SJSA1 (cell line): ENCODE measurements at regions not wholly inside any gene's neighbourhood (a gene's known extent, or its start where the extent isn't known, plus 50 kb on each side); places are given as distances from the start of the nearest gene placed in this dataset.

Source experiments
- DNase-seq, 2 experiments: peaks; one replicate each; pipeline ENCODE4 v3.0.0-alpha.2; 2015 to 2020; ENCODE audit warnings: low spot score in 2 of 2, low read depth in 1 of 2
- H3K27ac ChIP-seq: fragments of 250-450 bp; sonication (Bioruptor Pico); 2 replicates; pipeline ENCODE4 v1.5.1; 2020; ENCODE audit warnings: mild to moderate bottlenecking, moderate library complexity
- H3K27me3 ChIP-seq: fragments of 250-450 bp; sonication (Bioruptor Pico); replicated peaks from 2 replicates; pipeline ENCODE4 v1.5.1; 2020; ENCODE audit warnings: mild to moderate bottlenecking, moderate library complexity
- H3K36me3 ChIP-seq: fragments of 250-450 bp; sonication (Bioruptor Pico); 2 replicates; pipeline ENCODE4 v1.5.1; 2020; ENCODE audit warnings: mild to moderate bottlenecking
- H3K4me1 ChIP-seq: fragments of 250-450 bp; sonication (Bioruptor Pico); replicated peaks from 2 replicates; pipeline ENCODE4 v1.6.1; 2021; ENCODE audit warnings: mild to moderate bottlenecking
- H3K4me3 ChIP-seq: fragments of 250-450 bp; sonication (Bioruptor Pico); 2 replicates; pipeline ENCODE4 v1.5.1; 2020; ENCODE audit warnings: mild to moderate bottlenecking
- H3K9me3 ChIP-seq: fragments of 250-450 bp; sonication (Bioruptor Pico); replicated peaks from 2 replicates; pipeline ENCODE4 v1.5.1; 2020; ENCODE audit warnings: mild to moderate bottlenecking

GRCh38 chr10:128950916-128951275 lies 516.1 kb upstream of the MGMT start:
- Histone ChIP-seq H3K9me3 (peaks cover 16% of the 10 kb centered on the region), H3K36me3 (no peaks in the 10 kb centered on the region), H3K27ac (no peak overlapping the region), H3K27me3 (no peaks in the 10 kb centered on the region), H3K4me3 (no peak overlapping the region), H3K4me1 (no peaks in the 10 kb centered on the region)
- DNase-seq = no peak

- Histone ChIP-seq H3K9me3 (peaks cover 3% of the 10 kb centered on the region), H3K36me3 (no peaks in the 10 kb centered on the region), H3K4me1 (no peaks in the 10 kb centered on the region), H3K4me3 (no peak overlapping the region), H3K27ac (no peak overlapping the region), H3K27me3 (no peaks in the 10 kb centered on the region)
- DNase-seq = no peak
These were observed 514.2 kb upstream of the MGMT start for GRCh38 chr10:128952856-128953255.

- Histone ChIP-seq H3K9me3 (peaks cover 10% of the 10 kb centered on the region), H3K4me1 (no peaks in the 10 kb centered on the region), H3K36me3 (no peaks in the 10 kb centered on the region), H3K27ac (no peak overlapping the region), H3K4me3 (no peak overlapping the region), H3K27me3 (no peaks in the 10 kb centered on the region)
- DNase-seq = no peak
These were observed 510.9 kb upstream of the MGMT start for GRCh38 chr10:128956149-128956548.

GRCh38 chr10:128957221-128957620 lies 509.8 kb upstream of the MGMT start:
- Histone ChIP-seq H3K36me3 (no peaks in the 10 kb centered on the region), H3K27ac (no peak overlapping the region), H3K27me3 (no peaks in the 10 kb centered on the region), H3K4me3 (no peak overlapping the region), H3K4me1 (no peaks in the 10 kb centered on the region), H3K9me3 (peaks cover 16% of the 10 kb centered on the region)
- DNase-seq = no peak

- DNase-seq = no peak
- Histone ChIP-seq H3K27me3 (no peaks in the 10 kb centered on the region), H3K36me3 (no peaks in the 10 kb centered on the region), H3K4me1 (no peaks in the 10 kb centered on the region), H3K9me3 (peaks cover 16% of the 10 kb centered on the region), H3K27ac (no peak overlapping the region), H3K4me3 (no peak overlapping the region)
These were observed 508.0 kb upstream of the MGMT start for GRCh38 chr10:128958834-128959690.

GRCh38 chr10:128959746-128960145 lies 507.3 kb upstream of the MGMT start:
- Histone ChIP-seq H3K27me3 (no peaks in the 10 kb centered on the region), H3K27ac (no peak overlapping the region), H3K4me1 (no peaks in the 10 kb centered on the region), H3K36me3 (no peaks in the 10 kb centered on the region), H3K4me3 (no peak overlapping the region), H3K9me3 (peaks cover 16% of the 10 kb centered on the region)
- no peak for DNase-seq

GRCh38 chr10:128960517-128960916 lies 506.5 kb upstream of the MGMT start:
- no peak for DNase-seq
- Histone ChIP-seq H3K27ac (no peak overlapping the region), H3K4me1 (no peaks in the 10 kb centered on the region), H3K27me3 (no peaks in the 10 kb centered on the region), H3K36me3 (no peaks in the 10 kb centered on the region), H3K9me3 (peaks cover 16% of the 10 kb centered on the region), H3K4me3 (no peak overlapping the region)

- DNase-seq = no peak
- Histone ChIP-seq H3K9me3 (peaks cover 16% of the 10 kb centered on the region; the same call in 1 of the 2 replicates), H3K4me1 (no peaks in the 10 kb centered on the region), H3K27ac (no peak overlapping the region), H3K4me3 (no peak overlapping the region), H3K36me3 (no peaks in the 10 kb centered on the region), H3K27me3 (no peaks in the 10 kb centered on the region)
These were observed 504.9 kb upstream of the MGMT start for GRCh38 chr10:128962182-128962581.

GRCh38 chr10:128963211-128964099 lies 503.6 kb upstream of the MGMT start:
- Histone ChIP-seq H3K4me1 (no peaks in the 10 kb centered on the region), H3K4me3 (no peak overlapping the region), H3K36me3 (no peaks in the 10 kb centered on the region), H3K27me3 (no peaks in the 10 kb centered on the region), H3K9me3 (peaks cover 12% of the 10 kb centered on the region; the same call in 1 of the 2 replicates), H3K27ac (no peak overlapping the region)
- DNase-seq = no peak

- H3K27me3 ChIP-seq = no peaks in the 10 kb centered on the region
- H3K4me3 ChIP-seq = no peak overlapping the region
- no peak overlapping the region for H3K27ac ChIP-seq
- H3K36me3 ChIP-seq = no peaks in the 10 kb centered on the region
- peaks cover 11% of the 10 kb centered on the region; the same call in 1 of the 2 replicates for H3K9me3 ChIP-seq
- DNase-seq = no peak
- H3K4me1 ChIP-seq = no peaks in the 10 kb centered on the region
These were observed 503.0 kb upstream of the MGMT start for GRCh38 chr10:128964100-128964403.

- no peaks in the 10 kb centered on the region for H3K27me3 ChIP-seq
These were observed 498.9 kb upstream of the MGMT start for GRCh38 chr10:128967980-128968756.

GRCh38 chr10:128969551-128969950 lies 497.5 kb upstream of the MGMT start:
- H3K4me3 ChIP-seq = no peak overlapping the region
- DNase-seq = no peak

More at GRCh38 chr10:128967980-128968756, 498.9 kb upstream of the MGMT start:
- H3K9me3 ChIP-seq = peaks cover 7% of the 10 kb centered on the region; the same call in 1 of the 2 replicates
- H3K4me3 ChIP-seq = no peak overlapping the region
- H3K36me3 ChIP-seq = no peaks in the 10 kb centered on the region
- no peaks in the 10 kb centered on the region for H3K4me1 ChIP-seq
- no peak overlapping the region for H3K27ac ChIP-seq
- DNase-seq = no peak

GRCh38 chr10:128971374-128972035 lies 495.5 kb upstream of the MGMT start:
- Histone ChIP-seq H3K4me3 (no peak overlapping the region), H3K36me3 (no peaks in the 10 kb centered on the region), H3K27ac (no peak overlapping the region), H3K9me3 (peaks cover 7% of the 10 kb centered on the region; the same call in 1 of the 2 replicates), H3K4me1 (no peaks in the 10 kb centered on the region), H3K27me3 (no peaks in the 10 kb centered on the region)
- no peak for DNase-seq

More at GRCh38 chr10:128969551-128969950, 497.5 kb upstream of the MGMT start:
- Histone ChIP-seq H3K36me3 (no peaks in the 10 kb centered on the region), H3K27ac (no peak overlapping the region), H3K27me3 (no peaks in the 10 kb centered on the region), H3K4me1 (no peaks in the 10 kb centered on the region), H3K9me3 (peaks cover 7% of the 10 kb centered on the region; the same call in 1 of the 2 replicates)
